ENCODE measurements at regions not wholly inside any gene's neighbourhood (a gene's known extent, or its start where the extent isn't known, plus 50 kb on each side); places are given as distances from the start of the nearest gene placed in this dataset.
"Not testable (repeated sequence)": the region's sequence is repeated elsewhere in the genome, so short reads cannot be mapped to it uniquely, and the experiment has no call there.

DNA sequence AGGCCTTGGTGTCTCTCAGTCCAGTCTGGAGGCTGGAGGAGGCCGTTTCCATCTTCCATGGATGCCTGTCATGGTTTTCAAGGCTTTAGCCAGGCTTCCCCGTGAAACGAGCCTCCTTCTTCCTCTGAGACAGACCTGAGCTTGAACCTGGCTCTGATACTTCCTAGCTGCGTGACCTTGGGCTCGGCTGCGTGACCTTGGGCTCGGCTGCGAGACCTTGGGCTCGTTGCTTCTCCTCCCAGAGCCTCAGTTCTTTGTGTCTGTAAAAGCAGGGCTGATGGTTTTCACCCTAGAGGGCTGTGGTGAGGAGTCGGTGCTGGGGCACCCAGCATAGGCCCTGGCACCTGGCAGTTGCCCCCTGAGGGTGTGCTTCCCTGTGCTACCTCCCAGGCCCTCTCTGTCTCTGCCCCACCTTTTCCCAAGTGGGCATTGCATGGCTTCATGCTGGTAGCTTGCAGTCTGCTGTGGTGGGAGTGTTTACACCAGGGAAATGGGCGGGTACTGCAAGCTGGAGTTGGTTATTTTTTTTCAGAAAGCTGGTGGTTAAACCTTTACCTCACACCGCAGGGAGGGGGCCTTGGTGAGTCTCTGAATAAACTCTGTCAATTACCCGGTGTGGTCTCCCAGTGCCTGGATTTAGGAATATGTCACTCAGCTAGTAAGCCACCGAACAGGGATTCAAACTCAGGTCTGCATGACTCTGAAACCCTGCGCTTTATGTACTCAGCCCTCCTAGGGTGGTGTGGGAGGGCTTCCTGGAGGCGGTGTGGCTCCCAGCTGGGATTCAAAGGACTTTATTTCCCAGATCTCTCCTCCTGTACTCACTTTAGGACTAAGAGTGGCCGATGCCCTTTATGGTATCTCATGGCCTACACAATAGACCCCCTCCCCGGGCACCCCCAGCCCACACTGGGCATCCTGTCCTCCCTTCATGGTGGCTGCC lies 129.0 kb upstream of the CIBAR2 start:
- no peak for DNase-seq

GRCh38 chr16:85242140-85242539 lies 129.9 kb upstream of the CIBAR2 start:
- no peak for DNase-seq

GRCh38 chr16:85243308-85243707 lies 131.0 kb upstream of the CIBAR2 start:
- no peak for DNase-seq

- not testable (repeated sequence) for DNase-seq
These were observed 132.2 kb upstream of the CIBAR2 start for GRCh38 chr16:85244452-85244851.

DNA sequence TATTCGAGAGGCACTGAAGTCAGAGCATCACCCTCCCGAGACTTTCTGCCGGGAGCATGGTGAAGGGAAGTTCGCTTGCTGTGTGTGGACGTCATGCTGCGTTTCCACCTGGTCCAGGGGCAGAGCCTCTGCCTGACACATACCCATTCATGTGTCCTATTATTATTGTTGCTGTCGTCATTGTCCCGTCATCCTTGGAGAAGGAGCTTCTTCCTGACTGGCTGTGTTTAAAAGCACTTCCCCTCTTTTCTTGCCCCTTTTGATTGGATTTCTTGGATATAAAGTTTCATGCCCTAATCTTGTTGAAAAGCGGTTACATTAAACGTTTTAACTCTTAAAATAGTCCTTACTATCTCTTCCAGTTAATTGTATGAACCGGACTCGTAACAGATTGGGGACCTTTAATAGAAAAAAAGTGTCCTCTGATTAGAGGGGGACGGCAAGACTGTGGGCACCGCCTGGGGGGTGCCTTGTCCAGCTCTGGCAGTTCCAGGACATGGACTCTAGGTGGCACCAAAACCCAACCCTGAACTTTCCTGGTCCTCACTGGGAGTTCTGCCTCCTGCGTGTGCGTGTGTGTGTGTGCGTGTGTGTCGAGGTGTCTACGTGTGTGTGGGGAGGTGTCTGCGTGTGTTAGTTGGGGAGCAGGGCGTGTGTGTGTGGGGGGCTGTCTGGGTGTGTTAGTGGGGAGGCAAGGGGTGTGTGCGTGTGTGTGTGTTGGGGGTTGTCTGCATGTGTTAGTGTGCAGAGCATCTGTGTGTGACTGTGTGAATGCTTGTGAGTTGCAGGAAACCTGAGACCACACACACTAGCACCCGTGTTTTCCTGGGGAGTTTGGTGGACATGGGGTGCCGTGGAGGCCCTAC lies 133.3 kb upstream of the CIBAR2 start:
- peak; percentile 50 to 57 for DNase-seq

- DNase-seq, result no peak
These were observed 134.2 kb upstream of the CIBAR2 start for GRCh38 chr16:85246473-85246872.

- no peak for DNase-seq
These were observed 134.7 kb upstream of the CIBAR2 start for GRCh38 chr16:85246973-85247372.

DNA sequence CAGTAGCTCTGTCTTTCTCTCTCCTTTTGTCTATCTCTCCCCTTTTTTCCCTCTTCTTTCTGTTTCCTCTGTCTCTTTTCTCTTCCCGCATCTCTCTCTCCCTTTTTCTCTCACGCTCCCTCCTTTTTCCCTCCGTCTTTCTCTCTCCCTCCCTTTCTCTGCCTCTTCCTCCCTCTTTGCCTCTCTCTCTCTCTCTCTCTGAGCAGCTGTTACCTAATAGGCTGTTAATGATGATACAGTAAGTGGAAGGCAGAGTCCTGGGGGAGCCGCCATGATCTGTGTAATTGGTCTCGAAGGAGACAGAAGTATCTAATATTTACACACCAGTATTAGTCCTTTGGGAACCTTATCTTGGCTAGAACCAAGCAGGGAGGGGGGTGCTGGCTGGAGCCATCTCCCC lies 136.1 kb upstream of the CIBAR2 start:
- no peak for DNase-seq

GRCh38 chr16:85248857-85249256 lies 136.6 kb upstream of the CIBAR2 start:
- no peak for DNase-seq

- DNase-seq, result no peak
These were observed 137.3 kb upstream of the CIBAR2 start for GRCh38 chr16:85249418-85250146.

DNA sequence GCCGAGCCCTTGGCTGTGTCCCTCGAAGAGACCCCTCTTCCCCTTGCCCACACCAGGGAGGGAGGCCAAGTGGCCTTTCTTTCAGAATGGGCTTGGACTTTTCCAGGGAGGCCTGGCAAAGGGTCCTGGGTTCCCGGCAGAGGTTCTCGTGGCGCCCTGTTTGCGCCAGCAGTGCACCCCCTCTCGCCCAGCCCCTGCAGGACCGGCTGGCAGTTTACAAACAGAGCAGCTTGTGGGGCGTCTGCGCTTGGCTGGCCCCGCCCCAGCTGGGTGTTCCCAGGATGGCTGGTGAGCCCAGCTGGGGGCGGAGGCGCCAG lies 137.8 kb upstream of the CIBAR2 start:
- no peak for DNase-seq

DNA sequence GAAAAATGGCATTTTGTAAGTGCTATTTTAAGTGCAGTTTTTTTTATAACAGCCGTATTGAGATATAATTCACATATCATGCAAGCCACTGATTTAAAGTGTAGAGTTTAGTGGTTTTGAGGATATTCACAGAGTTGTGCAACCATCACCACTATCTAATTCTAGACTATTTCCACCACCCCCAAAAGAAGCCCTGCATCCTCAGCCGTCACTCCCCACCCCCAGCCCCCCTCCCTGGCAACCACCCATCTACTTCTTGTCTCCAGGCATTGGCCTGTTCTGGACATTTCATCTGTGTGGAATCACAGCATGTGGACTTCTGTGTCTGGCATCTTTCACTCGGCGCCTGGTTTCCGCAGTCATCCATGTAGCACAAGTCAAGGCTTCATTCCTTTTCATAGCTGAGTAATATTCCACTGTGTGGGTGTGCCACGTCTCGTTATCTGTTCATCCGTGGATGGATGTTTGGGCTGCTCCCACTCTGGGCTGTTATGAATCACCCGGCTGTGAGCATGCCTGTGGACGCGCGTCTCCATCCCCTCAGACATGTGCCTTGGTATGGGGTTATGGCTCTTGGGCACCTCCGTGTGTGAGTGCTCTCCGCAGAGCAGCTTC lies 138.4 kb upstream of the CIBAR2 start:
- DNase-seq, result no peak

DNA sequence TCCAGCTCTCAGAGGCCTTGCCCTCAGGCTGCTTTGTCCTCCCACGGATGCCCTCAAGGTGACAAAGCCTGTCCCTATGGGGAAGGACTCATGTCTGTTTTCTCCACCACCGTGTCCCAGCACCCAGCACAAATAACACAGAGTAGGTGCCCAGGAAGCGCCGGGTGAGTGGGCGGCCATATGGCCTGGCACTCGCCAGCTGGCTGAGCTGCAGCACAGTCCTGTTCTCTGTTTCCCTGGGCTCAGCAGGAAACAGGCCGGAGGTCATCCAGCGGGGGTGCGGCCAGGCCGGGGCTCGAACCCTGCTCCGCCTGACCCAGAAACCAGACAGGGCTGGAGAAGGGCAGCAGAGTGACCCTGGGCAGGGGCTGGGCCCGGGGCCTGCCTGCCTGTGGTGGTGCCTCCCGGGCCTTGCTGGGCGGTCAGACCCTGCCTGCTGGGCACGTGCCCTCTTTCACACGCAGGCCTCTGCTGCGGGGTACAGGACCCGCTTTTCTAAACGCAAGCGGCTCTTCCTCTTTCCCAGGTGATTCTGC lies 139.0 kb upstream of the CIBAR2 start:
- DNase-seq, result no peak

DNA sequence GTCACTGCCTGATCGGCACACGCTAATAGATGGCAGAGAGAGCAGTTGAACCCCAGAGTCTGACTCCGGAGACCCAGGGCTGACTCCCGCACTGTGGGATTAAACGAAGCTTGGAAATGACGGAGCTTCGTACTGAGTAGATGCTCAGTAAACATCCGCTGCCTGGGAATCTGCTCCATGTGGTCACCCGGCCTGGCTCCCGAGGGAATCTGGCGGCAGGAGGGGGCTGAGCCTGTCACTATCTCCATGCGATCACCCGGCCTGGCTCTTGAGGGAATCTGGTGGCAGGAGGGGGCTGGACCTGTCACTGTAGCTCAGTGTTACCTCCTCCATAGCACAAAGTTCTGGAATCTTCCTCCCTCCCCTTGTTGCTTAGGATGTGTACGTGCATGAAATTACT lies 139.7 kb upstream of the CIBAR2 start:
- DNase-seq, result no peak

DNA sequence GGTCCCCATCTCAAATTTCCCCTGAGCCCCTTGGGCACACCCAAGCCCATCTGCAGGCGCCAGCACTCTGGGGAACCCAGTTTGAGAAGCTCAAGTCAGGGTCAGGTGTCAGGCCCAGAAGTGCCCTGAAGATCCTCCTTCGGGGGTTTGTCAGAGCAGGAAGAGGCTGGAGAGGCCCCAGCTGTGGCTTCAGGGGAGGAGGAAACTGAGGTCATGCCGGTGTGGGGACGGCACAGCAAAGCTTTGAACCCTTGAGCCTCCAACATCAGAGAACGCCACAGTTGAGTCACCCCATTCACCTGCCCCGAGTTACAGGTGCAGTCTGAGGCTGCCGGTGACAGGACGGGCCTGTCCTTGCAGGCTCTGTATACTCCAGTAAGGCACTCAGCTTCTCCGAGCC lies 140.2 kb upstream of the CIBAR2 start:
- DNase-seq, result no peak

DNA sequence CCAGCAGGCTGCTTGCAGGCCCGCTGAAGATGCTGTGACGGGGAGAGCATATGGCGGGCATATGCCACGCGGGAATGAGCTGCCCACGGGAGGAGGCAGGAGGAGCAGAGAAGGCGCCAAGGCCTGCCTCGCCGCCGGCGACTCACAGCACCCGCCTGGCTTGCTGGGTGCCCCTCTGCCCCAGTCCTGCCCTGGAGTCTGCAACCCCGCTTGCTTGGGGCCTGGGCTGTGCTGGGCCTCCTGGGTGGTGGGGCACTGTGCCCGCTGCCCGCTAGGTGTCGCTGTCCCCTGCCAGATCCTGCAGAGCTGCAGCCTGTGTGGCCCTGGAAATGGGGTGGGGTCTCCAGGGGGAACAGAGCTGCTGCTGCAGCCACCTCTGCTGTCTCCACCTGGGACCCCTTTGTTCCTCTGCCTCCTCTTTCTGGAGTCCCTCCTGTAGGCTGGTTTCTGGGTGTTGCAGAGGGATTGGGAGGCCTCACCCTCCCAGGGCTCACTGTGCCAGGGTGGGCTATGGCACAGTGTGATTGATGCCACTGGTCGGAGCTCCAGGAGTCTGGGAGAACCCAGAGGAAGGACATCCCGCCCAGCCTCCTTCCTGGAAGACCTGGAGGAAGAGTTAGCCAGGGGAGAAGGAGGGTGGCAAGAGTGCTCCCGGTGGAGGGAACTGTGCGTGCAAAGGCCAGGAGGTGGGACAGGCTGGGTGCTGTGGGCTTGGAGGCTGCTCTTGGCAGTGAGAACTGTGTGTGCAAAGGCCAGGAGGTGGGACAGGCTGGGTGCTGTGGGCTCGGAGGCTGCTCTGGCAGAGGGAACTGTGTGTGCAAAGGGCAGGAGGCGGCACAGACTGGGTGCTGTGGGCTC lies 141.0 kb upstream of the CIBAR2 start:
- DNase-seq, result peak; percentile 43 to 54

- no peak for DNase-seq
These were observed 141.8 kb upstream of the CIBAR2 start for GRCh38 chr16:85254051-85254450.

GRCh38 chr16:85254921-85255320 lies 142.6 kb upstream of the CIBAR2 start:
- no peak for DNase-seq

DNA sequence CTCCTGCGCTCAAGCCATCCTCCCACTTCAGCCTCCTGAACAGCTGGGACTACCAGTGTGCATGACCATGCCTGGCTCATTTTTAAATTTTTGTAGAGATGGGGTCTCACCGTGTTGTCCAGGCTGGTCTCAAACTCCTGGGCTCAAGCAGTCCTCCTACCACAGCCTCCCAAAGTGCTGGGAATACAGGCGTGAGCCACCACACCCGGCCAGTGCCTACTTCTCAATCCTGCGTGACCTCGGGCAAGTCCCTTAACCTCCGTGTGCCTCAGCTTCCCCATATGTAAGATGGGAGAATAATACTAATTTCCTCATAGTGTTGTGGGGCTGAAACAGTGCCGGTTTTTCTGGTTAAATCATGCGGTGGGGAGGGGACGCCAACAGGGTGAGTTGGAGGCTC lies 143.5 kb upstream of the CIBAR2 start:
- no peak for DNase-seq

GRCh38 chr16:85256190-85256739 lies 144.0 kb upstream of the CIBAR2 start:
- DNase-seq, result no peak

DNA sequence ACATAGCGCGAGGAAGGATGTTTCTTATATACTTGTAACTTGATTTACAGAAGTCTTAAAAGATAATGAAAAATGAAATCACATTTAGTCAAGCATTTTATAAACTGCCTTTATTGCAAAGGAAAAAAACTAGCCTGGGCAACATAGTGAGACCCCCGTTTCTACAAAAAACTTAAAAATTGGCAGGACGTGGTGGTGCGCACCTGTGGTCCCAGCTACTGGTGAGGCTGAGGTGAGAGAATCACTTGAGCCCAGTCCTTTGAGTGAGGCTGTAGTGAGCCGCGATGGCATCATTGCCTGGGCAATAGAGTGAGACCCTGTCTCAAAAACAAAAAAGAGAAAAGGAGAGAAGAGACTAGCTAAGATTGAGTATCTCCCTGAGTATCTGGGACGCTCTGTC lies 145.2 kb upstream of the CIBAR2 start:
- no peak for DNase-seq
